Head of caudate nucleus (tissue), 42 donors: ENCODE measurements at regions not wholly inside any gene's neighbourhood (a gene's known extent, or its start where the extent isn't known, plus 50 kb on each side); places are given as distances from the start of the nearest gene placed in this dataset.
"Not testable (repeated sequence)": the region's sequence is repeated elsewhere in the genome, so short reads cannot be mapped to it uniquely, and the experiment has no call there.

Source experiments
- DNase-seq, 42 donors: peaks; one replicate each; pipeline versions ENCODE4 v3.0.0 to v3.0.0-alpha.2; 2020 to 2021; ENCODE audit warnings: mixed read lengths in 7 of 42
- intact Hi-C: fragments of 100-400 bp; cut with DNase I; formaldehyde crosslinking; loops from one replicate; pipeline ENCODE4 v1.15.0; 2022

- peak in 1 of 42 donors; percentile 22 for DNase-seq
- intact Hi-C loops = no loop called here
These were observed 115.4 kb upstream of the USP29 start for GRCh38 chr19:57004418-57004817.

DNA sequence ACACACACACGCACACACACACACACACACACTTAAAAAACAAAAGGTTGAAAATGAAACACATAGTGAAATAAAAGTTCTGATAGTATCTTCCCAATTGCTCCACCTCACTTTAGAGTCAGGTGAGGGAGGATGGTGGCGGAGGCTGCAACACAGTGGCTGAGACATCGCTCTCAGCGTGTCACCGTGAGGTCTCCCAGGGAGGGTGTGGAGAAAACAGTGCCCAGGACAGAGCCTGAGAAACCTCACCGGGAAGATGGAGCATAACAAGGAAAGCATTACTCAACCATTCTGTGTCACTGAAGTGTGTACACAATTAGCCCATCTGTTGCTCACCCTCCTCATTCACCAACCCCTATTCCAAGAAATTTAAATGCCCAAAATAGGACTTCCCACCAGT is 111.4 kb upstream of the USP29 start:
- peak in 2 of 42 donors; percentile 12 to 42 for DNase-seq
- intact Hi-C loops = no loop called here

- intact Hi-C loops = no loop called here
- DNase-seq = peak; percentile 56 to 92 (median 78)
These were observed 109.2 kb upstream of the USP29 start for GRCh38 chr19:57010541-57010940.

GRCh38 chr19:57016076-57016475 is 103.7 kb upstream of the USP29 start:
- intact Hi-C loops = no loop called here
- peak; percentile 14 to 86 (median 60) for DNase-seq

DNA sequence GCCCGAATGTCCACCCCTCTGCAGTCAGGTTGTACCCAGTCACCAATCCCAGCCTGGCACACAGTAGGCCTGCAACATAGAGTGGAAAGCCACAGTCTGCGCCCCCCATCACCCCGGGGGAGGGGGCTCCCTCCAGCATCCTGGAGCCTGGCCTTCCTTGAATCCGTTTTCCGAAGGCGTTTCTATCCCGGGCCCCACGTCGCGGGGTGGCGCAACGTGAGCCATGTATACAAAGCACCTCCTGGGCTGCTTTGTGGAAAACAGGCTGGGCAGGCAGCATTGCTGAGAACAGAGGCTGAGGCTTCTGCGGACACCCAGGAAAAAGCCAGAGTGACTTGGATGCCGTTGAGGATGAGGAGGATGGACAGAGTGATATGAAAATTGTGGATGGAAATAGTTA is 103.3 kb upstream of the USP29 start:
- intact Hi-C loops = no loop called here
- peak in 2 of 42 donors; percentile 18 to 41 for DNase-seq

DNA sequence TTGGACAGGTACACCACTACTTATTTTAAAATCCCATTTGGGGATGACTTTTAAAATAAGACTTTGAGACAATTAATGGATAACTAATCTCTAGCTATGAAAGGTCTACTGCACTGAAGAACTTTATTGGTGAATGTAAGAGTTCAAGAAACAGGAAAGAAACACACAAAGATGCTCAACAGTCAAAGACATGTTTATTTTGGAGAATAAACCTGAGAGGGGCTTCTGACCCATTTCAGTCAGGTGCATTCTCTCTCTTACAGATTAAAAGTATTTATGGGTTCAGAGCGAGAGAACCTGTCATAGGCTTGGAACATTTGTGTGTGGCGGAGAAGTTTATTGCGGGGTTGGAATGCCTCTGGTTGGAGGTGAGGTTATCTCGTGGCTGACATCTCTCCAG is 94.3 kb upstream of the USP29 start:
- no peak for DNase-seq

DNA sequence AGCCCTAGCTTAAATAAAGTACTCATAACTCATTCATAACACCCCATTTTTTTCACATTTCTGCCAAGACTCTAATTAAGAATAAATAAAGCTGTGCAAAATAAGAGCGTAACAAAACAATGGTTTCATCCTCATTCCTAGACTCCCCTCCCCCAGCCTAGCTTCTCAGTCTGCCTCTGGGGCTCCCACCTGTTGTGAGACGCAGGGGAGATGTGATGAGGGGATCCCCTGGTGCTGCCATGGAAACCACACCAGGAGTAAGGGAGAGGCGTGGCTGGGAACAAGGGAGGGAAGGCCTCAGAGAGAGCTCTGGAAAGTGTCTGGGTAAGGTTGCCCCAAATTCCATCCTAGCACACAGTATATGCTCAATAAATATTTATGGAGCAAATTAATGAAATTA is 93.3 kb upstream of the USP29 start:
- no peak for DNase-seq
- intact Hi-C loops = no loop called here

More for the DNA sequence above, 94.3 kb upstream of the USP29 start:
- intact Hi-C loops = no loop called here

GRCh38 chr19:57027360-57027759 is 92.4 kb upstream of the USP29 start:
- no peak for DNase-seq
- intact Hi-C loops = no loop called here

- intact Hi-C loops = no loop called here
- no peak for DNase-seq
These were observed 90.8 kb upstream of the USP29 start for GRCh38 chr19:57028804-57029525.

- DNase-seq = peak in 27 of 42 donors; percentile 6 to 73 (median 40)
- intact Hi-C loops = no loop called here
These were observed 88.7 kb upstream of the USP29 start for GRCh38 chr19:57031106-57031505.

DNA sequence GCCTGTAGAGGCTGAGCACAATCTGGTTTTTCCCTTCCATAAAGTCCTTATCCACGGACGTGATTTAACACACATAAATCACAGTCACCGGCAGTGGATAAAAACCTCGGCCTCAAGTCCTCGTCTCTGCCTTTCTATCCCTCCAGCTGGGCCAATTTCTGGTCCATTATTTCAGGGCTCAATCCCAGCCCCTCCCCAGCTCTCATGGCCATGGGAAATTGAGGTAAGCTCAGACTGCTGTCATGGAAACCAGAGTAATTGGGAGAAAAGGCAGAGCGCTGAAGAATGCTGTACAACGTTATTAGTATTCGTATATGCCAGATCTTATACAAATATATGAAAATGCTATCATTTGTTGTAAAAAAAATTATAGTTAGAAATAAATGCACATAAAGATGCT is 86.2 kb upstream of the USP29 start:
- no peak for DNase-seq
- intact Hi-C loops = no loop called here

DNA sequence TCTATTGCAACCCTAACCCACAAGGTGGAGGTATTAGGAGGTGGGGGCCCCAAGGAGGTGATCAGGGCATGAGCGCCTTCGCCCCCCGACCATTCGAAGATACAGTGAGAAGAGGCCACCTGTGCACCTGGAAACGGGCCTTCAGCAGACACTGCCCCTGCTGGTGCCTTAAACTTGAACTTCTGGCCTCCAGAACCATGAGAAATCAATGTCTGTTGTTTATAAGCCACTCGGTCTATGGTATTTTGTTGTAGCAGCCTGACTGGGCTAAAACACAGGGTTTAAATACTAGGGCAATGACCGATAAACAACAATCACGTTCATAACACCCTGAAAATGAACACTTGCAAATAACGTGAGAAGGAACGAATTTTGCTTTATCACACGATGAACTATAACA is 85.2 kb upstream of the USP29 start:
- DNase-seq = no peak
- intact Hi-C loops = no loop called here

DNA sequence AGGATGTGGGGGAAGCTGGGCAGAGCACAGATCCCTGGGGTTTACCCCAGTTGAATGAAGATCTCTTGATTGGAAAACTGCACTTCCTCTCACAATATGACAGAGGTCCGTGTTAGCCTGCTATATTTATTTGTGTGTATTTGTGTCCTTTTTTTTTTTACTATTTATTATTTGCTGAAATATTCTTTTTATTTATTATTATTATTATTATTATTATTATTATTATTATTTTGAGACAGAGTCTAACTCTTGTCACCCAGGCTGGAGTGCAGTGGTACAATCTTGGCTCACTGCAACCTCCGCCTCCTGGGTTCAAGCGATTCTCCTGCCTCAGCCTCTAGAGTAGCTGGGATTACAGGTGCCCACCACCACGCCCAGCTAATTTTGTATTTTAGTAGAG is 84.0 kb upstream of the USP29 start:
- intact Hi-C loops, DNase-seq: not testable (repeated sequence)

- intact Hi-C loops = no loop called here
- DNase-seq = no peak
These were observed 82.2 kb upstream of the USP29 start for GRCh38 chr19:57037556-57037955.

DNA sequence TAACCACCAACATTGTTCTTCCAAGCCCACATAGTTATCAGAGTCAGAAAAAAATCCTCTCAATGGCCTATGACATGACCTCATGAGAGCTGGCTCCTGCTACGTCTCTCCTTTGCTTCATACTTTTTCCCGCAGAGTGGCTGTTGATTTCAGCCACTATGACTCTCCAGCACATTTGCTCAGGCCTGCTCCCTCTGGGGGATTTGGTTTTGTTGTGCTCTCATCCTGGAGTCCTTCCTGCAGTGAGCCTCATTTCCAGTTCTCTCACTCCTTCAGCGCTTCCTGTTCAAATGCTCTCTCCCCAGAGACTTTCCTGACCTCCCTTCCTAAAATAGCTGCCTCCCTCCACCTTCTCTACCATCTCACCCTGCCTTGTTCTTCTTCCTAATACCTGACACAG is 72.0 kb upstream of the USP29 start:
- DNase-seq = no peak
- intact Hi-C loops = no loop called here

- intact Hi-C loops = no loop called here
- no peak for DNase-seq
These were observed 68.9 kb upstream of the USP29 start for GRCh38 chr19:57050863-57051262.

DNA sequence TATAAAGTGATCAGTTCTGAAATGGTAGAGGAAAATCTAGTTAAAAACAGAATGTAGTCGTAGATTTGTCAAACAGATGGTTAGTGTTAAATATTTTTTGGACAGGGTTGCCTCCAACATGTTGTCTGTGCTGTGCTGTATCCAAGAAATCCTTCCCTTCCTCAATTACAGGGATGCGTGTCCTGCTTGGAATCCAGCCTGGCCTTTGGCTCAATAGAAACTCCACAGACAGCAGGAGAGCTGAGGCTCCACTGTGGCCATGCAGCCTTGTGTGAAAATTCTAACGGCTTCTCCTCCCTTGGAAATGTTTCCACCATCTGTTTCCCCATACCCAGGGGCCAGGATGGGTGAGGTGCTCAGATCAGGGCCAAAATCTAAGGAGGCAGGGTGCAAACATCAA is 67.7 kb upstream of the USP29 start:
- intact Hi-C loops = no loop called here
- DNase-seq = no peak

DNA sequence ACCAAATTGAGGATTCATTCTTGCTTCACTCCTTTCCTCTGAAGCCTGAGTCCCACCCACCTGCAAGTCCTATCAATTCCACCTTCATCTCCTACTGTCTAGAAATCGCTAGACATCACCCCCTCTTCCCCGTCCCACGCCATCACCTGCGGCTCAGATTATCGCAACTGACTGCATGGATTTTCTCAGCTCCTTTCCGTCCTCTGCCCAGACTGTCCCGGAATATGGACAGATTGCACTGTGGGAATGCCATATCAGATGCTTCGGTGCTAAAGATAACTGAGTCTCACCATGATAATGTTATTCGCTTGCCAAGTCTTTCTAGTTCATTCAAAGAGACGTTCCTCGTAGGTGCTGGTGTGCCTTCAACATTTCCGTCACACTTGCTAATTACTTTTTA is 66.4 kb upstream of the USP29 start:
- DNase-seq = peak in 26 of 42 donors; percentile 3 to 70 (median 32)

DNA sequence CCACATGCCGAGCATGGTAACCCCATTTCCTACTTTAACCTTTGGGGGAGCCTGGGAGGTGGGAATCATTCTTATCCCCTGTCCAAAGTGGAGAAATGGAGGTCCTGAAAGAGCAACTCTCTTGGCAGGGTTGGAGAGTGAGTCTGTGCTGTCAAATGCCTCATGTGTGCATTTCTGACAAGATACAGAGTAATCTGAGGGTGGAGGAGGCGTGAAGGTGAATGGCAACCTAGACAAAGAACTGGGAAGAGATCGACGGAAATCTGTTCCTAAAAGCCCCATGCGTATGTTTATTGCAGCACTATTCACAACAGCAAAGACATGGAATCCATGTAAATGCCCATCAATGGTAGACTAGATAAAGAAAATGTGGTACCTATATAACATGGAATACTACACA is 63.8 kb upstream of the USP29 start:
- peak in 9 of 42 donors; percentile 23 to 65 (median 34) for DNase-seq
- intact Hi-C loops = no loop called here

More for the DNA sequence above, 66.4 kb upstream of the USP29 start:
- intact Hi-C loops = no loop called here

- intact Hi-C loops = no loop called here
- DNase-seq = peak in 22 of 42 donors; percentile 9 to 70 (median 37)
These were observed 62.6 kb upstream of the USP29 start for GRCh38 chr19:57057036-57057686.

GRCh38 chr19:57058871-57059270 is 60.9 kb upstream of the USP29 start:
- intact Hi-C loops = no loop called here
- no peak for DNase-seq
